ENCODE measurements at regions not wholly inside any gene's neighbourhood (a gene's known extent, or its start where the extent isn't known, plus 50 kb on each side); places are given as distances from the start of the nearest gene placed in this dataset.

DNA sequence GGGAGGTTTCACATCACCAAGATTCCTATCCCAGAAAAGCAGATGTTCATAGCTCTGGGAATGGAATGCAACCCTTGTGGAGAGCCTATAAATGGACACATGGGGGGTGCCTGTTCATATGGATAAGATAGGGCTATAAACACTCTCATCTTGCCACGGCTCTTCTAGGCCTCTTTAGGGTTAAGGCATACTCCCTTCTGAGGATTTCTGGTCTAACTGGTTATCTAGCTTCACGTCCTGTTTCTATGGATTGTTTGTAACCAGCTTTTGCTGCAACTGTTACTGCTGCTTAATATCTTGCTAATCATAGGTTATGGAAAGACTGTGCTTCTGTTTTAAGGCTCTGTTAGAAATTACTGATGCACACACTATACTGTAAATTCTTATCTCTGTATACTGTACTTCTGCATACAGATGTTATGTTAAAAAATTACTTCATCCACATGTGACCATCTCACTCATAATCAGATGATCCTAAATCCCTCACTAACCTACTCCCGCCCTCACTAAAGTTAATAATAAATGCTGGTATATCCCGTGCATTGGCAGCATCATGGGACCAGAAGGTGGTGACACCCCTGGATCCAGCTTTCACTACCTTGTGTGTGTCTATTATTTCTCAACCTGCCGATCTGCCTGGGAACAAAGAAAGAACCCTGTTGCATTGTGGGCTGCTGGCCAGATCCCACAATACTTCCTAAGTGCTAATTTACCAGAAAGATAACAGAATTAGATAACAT lies 68.7 kb downstream of the PRKAB2 start:
- DNase-seq = peak; percentile 17

DNA sequence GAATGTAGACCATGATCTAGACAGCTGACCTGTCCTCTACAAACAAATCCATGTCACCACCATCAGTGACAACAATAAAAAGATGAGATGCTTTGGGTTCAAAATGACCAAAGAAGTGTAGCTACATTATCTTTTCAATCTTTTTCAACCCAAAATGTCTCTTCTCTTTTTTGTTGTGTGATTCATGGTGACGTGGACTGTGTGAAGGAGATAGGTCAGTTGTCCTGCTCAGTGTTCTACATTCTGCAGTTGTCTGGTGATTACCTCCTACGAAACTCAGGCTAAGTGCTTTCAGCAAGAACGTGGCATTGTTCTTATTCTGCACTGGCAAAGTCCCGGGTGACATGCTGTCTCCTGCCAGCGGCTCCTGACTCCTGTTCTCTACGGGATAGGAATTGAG lies 73.1 kb downstream of the PRKAB2 start:
- no peak for DNase-seq

DNA sequence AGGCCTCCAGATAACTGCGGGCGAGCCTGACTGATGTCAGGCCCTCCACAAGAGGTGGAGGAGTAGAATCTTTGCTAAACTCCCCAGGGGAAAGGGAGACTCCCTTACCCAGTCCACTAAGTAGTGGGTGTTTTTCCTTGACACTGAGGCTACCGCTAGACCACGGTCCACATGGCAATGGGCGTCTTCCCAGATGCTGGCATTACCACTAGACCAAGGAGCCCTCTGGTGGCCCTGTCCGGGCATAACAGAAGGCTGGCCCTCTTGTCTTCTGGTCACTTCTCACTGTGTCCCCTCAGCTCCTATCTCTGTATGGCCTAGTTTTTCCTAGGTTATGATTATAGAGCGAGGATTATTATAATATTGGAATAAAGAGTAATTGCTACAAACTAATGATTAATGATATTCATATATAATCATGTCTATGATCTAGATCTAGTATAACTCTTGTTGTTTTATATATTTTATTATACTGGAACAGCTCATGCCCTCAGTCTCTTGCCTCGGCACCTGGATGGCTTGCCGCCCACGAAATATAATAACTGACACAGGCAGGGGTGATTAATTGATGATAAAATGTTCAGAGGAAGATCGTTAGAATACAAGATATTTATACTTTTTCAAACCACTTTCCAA lies 73.8 kb downstream of the PRKAB2 start:
- DNase-seq = peak; percentile 78

DNA sequence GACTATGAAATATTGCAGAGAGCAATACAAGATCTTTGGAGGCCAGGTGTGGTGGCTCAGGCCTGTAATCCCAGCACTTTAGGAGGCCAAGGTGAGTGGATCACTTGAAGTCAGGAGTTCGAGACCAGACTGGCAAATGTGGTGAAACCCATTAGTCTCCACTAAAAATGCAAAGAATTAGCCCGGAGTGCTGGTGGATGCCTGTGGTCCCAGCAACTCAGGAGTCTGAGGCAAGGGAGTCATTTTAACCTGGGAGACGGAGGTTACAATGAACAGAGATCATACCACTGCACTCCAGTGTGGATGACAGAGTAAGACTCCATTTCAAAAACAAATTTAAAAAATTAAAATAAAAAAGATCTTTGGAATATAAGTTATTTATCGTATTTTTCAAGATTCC lies 76.6 kb downstream of the PRKAB2 start:
- no peak for DNase-seq

DNA sequence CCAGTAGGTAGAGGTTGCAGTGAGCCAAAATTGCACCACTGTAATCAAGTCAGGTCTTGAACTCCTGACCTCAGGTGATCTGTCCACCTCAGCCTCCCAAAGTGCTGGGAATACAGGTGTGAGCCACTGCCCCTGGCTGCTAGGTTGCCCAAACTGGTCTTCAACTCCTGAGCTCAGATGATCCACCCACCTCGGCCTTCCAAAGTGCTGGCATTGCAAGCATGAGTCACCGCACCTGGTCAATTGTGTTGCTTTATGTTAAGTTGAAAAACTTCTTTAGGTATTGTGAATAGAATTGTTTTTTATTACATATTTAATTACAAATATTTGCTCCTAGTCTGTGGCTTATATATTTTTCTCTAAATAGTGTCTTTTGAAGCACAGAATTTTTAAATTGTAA lies 80.5 kb downstream of the PRKAB2 start:
- peak; percentile 86 for DNase-seq

DNA sequence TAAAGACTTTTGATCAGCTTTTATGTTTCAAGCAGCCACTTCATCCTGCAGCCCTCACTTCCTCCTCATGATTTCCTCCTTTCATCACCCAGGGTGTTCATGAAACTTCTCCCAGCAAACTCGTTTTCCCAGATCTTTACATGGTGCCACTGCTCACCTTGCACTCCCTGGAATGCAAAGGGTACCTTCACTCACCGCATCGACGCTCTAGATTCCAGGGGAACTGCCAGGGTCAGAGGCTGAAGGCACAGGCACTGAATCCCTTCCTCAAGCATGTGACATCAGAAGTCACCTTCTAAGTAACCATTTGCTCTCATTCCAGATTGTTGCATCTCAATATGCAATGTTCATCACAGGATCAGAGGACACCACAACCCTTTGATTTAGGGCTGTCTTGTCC lies 82.8 kb downstream of the PRKAB2 start:
- peak; percentile 42 for DNase-seq

DNA sequence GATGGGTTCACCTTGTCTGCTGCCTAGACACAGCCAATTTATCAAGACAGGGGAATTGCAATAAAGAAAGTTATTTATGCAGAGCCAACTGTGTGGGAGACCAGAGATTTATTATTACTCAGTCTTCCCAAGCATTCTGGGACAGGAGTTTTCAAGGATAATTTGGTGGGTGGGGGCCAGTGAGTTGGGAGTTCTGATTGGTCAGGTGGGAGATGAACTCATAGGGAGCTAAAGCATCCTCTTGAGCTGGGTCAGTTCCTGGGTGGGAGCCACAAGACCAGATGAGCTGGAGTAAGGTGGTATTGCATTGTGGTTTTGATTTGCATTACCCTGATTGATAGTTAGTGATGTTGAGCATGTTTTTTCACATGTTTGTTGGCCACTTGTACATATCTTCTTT lies 86.1 kb downstream of the PRKAB2 start:
- no peak for DNase-seq

DNA sequence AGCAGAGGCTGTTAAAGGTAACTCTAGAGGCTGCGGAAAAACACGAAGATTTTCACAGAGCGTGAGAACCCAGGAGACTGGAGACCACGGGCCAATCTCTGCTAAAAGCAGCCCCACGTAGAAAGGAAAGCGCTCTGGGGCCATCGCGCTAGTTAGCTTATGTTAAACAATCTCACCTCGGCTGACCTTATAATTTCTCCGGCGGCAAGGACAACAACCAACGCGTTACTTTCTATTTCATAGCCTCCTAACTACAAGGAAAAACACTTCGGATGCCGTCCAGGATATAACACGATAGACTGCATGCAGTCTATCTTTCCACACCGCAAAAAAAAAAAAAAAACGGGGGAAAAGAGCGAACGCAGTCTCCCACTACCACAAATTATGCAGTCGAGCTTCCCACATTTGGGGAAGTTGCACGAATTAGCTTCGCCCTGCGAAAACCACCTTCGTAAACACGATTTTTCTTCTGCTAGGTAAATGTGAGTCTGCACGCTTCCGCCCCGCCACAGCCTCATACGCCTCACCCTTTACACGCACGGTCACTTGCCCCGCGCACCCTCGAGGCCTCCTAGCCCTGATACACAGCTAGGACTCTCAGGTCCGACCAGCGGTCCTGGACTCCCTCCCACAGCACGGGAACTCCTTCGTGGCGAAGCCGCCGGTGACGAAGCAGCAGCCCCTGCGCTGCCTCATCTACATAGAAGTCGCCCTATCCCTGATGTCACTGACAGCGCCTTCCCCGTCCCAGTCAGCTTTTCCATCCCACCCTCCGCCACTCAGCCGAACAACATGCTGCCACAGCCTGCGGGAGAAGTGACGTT lies 87.8 kb downstream of the PRKAB2 start:
- peak; percentile 94 for DNase-seq

DNA sequence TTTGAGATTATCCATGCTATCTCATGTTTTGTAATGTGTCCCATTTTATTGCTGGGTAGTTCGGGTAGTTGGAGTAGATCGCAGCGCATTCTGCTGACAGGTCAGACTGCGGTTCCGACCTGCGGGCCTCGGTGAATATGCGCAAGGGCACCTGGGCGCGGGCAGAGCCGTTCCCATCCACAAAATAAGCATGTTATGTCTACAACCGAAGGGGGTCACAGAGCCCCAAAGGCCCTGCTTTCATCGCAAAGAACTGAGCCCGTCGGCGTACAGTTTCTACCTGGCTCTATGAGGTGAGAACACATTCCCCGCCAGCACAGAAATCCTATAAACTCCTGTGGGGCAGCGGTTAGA lies 88.4 kb downstream of the PRKAB2 start:
- no peak for DNase-seq

DNA sequence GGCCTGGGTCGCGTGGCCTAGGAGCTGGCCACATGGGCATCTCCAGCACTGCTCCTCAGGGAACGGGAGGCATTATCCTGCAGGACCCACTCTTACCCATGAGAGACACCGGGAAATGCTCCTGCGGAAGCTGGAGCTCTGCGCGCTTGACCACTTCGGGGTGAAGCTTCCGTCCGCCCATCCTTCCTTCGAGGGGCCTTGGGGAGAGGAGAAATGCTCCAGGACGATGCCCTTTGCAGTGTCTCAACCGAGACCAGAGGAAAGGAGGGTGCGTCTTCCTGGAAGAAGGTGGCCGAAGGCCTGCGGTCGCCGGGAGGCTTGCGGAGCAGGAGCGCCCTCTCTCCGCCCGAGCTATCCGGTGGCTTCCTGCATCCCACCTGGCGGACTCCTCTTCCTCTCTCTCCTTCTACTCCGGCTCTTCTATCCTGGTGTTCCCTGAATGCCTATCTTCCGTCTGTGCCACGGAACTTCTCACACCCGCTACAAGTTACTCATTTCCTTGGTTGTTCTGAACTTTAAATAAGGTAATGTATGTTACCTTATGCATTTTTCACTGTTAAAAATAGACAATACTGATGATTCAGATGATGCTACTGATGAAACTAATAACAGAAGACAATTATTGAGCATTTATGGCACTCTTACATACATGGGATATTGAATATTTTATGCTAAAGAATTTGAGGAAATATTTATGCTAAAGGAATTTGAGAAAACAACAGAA lies 91.4 kb downstream of the PRKAB2 start:
- DNase-seq = no peak

DNA sequence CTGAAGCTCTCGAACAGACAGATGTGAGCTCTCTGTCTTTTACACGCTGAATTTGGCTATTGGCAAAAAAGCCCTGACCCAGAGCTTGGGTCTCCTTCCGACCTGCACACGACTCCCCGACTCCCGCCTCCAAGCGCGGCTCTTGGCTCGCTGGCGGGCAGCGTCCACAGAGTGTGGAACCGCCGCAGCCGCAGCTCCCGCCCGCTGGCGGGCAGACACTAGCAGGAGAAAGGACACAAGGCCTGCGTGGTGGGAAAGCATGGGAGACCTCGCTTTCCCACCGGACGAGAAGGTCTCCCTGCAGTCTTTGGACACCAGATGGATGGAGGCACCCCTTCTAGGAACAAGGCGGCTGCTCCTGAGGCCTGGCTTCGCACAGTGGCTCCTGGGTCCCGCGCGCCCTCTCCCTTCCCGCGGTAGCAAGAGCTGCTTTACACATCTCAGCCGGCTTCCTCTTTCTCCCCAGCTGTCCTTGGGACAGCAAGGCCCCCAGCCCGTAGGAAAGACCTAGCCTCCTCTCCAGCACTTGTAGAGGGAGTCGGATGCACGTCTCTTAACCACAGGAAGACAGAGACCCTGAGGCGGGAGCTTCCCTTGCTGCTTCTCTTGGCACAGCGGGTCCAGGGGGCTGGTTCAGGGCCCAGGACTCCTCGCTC lies 92.1 kb downstream of the PRKAB2 start:
- no peak for DNase-seq

DNA sequence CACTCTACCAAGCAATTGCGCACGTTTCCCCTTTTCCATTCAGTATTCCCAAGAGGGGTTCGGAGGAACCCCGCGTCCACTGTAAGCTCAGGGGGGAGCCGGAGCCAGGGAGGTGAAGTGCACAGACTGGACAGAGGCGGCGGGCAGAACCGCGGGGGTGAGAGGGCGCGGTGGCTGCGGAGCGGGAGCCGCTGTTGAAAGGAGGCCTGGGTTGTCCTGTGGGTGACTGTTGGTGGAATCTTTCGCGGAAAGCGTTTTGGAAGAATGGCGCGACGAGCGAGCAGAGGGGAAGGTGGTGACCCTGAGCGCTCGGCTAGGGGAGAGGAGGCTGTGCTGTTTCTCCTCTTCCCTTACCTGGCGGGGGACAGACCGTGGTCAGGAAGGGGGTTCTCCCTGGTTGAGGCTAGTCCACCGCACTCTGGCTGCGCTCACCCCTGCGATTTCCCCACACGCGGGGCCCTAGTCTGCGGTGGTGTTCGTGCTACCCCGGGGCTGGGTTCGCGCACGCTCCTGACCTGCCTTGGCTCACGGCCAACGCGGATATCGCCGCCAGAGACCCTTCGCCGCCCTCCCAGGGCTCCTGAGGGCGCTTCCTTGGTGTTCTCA lies 92.8 kb downstream of the PRKAB2 start:
- DNase-seq = no peak

DNA sequence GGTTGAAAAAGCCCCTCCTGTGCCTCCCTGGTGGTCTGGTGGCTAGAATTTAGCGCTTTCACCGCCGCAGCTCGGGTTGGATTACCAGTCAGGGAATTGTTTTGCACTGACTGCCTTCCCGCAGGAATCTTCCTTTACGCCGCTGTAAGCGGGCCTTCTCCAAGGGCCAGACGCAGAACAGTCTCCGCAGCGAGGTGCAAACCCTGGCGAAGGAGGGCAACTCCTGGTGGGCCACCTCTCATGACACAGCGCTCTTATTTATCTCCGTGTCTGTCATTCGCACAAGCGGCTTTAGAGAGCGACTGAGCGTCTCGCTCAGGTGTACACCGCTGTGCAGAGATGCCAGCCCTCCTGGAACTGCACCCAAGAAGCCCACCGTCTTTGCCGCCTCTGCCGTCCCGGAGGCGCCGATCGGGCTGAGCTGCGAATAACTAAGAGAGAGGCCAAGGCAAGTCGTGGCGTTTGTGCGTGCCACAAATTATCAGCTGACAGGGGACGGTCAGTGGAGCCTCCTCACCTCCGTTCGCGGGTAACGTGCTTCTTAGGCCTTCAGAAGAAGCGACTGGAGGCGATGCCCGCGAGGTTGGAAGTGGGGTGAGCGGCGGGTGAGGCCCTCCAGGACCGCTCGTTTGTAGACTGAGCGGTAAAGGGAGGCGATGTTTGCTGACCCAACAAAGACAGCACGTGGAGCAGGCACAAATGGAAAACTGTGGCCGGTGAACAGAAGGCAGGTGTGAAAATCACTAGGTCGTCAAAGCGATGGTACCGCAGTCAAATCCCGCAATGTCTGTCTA lies 93.5 kb downstream of the PRKAB2 start:
- no peak for DNase-seq

DNA sequence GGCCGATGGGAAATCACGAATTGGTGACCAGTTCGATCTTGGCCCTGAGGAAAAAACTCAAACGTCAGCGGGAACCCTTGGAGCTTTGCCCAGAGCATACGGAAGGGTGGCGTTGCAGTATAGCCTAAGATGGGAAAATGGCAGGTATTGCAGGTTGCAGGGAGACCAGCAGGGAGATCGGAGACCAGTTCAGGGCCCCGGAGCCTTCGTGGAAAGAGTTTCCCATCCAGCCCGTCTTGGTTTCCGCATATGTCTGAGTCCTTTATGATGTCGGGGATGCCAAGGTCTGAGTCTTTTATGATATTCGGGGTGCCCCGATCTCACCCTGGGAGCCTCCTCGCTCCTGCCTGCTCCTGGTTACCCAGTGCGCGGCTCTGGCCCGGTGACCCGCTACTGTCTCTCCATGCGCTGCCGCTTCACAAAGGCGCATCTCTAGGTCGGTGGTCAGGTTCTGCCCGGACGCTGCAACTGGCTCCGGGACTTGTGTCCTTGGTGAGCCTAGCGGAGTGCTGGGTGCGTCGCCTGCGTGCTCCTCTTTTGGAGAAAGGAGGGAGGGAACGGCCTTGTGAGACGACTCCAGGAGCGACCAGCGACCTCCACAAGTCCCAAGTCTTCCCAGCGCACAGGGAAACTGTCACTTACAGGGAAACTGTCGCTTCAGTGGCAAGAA lies 94.2 kb downstream of the PRKAB2 start:
- no peak for DNase-seq

DNA sequence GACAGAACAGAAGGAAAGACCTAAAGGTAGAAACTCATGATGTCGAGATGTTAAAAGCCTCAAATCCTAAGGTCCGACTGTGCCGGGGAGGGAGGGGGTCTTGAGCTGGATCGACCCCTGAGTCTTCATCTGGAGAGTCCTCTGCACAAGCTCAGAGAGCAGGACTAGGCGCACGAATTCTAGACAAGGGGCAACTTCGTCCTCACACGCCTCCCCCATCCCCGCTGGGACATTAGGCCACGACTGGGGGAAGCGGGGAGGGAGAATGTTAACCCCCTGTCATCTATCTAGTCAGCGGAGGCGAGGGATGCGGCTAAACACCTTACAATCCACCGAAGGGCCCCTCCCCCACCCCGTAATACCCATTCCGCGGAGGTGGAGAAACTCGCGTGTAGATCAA lies 94.7 kb downstream of the PRKAB2 start:
- DNase-seq = no peak

DNA sequence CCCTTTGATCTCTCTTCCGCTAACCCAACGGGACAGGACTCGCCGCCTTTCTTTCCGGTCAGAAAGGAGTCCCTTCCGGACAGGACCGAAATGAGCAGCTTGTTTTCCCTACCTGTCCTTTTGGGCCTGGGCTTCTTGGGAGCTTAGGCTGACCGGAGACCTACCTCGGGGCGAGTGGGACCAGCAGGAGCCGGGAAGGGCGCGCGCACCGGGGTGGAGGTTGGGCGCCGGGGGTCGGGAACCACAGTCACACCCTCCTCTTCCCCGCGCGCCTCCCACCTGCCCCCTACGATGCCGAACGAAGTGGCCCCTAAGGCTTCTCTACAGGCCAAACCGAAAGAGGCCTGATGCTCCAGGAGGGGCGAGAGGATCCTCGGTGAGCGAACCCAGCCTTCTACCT lies 95.2 kb downstream of the PRKAB2 start:
- no peak for DNase-seq

DNA sequence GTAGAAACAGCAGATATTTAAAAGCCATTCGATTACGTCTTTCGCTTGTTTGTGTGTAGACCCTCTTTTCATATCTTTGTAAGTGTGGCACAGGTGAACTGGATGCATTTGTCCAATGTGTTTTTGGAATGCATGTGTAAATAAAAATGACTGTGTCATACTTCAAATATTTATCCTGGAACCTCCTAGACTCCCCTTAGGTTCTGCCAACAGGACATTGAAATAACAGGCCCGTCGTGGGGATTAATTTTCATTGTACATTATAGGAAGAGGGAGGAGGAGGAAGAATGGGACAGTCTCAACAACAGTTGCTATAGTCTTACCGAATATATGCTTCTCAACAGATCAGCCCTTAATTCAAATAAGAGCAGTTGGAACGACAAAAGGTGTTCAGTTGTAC lies 95.8 kb downstream of the PRKAB2 start:
- DNase-seq = peak; percentile 58

DNA sequence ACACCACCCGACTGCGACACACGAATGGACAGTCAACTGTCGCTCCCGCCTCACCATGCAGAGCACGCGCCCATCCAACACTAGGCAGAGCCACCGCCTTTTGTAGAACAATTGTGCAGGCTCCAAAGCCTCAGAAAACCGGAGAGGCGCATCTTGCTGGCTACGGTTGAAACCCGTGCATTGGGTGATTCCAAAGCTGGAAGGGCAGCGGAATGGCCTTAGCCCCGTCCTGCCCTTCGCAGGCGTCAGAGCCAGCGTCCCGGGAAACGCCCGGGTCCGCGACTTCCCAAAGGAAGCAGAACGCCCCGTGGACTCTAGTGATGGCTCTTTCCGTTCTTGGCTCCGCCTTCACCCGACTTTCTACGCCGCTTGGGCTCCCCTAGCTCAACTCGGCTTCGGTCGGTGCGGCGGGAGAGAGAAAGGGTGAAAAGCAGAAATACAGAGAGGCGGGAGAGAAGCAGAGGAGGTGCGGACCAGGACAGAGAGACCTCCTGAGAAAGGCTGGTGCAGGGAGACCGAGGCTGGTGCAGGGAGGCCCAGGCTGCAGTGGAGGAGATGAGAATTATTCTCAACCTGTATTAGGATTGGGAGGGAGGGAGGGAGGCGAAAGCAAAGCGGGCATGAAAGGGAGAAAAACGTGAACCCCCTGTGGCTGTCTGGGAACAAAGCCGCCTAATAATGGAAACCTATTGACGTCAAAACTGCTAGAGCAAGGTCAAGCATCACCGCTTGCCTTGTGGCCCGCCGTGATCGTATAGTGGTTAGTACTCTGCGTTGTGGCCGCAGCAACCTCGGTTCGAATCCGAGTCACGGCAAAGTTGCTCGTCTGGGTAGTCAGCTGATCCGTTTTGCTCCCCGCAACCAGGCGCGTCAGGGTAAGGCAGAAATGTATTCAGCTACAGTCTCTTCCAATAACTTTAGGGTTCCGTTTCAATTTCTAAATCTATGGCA lies 99.5 kb downstream of the PRKAB2 start:
- no peak for DNase-seq

DNA sequence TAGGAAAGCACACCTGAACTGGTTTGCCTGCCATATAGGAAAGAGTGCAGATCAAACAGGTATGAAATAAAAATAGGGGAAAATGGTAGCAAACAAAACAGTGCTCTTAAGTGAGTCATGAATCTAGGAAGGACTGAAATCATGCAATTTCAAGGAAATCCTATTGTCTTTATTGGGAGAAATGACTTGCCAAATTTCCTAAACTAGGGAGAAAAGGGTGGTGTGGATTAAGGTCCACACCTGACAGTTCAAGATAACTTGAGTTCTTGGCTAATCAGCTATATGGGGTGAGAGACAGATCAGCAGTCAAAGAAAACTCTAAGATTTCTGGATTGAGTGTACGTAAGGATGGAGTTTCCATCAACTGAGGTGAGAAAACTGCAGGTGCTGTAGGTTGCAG lies 101.1 kb downstream of the PRKAB2 start:
- DNase-seq = no peak

DNA sequence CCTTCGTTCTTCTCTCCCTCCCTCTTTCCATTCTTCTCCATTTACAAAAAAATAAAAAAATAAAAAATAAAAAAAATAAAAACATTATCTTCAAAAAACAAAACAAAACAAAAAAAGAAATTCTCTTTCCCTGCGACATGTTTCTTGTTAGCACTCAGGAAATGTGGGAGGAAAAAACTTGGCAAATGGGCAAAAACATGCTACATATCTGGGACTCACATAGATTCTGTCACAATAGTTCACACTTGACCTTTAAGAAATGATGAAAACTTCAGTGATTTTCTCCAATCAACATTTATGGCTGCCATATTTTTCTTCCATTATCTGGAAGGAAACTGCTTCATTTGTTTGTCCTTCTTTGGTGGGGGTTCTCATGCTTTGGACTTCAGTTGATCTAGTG lies 109.3 kb downstream of the PRKAB2 start:
- DNase-seq = no peak

Data from DMS53 (cell line).